ENCODE measurements at regions not wholly inside any gene's neighbourhood (a gene's known extent, or its start where the extent isn't known, plus 50 kb on each side); places are given as distances from the start of the nearest gene placed in this dataset.

GRCh38 chr10:123560301-123561140 lies 105.6 kb upstream of the GPR26 start:
- Histone ChIP-seq H3K4me1 (ENCODE audit: control insufficient read depth, extremely low read depth, insufficient read depth, low read length) (no peaks in the 10 kb centered on the region), H3K9ac (replicated peaks; ENCODE audit: extremely low read depth, insufficient read depth, low read length) (no peak overlapping the region), H2AFZ (ENCODE audit: low read depth, low read length) (no peak overlapping the region), H3K4me3 (replicated peaks in 1 of 3; ENCODE audit: insufficient read depth in 1 of 3, low read depth in 1 of 3, low read length in 3 of 3) (no peak overlapping the region), H3K27me3 (ENCODE audit: control insufficient read depth in 2 of 2, insufficient read depth in 2 of 2, low read length in 2 of 2) (no peaks in the 10 kb centered on the region), H3K27ac (ENCODE audit: insufficient read depth, low read depth, low read length) (no peak overlapping the region), H3K9me3 (replicated peaks; ENCODE audit: control insufficient read depth, insufficient read depth, low read length) (no peaks in the 10 kb centered on the region), H3K79me2 (ENCODE audit: control insufficient read depth, insufficient read depth, low read length) (no peaks in the 10 kb centered on the region), H4K20me1 (replicated peaks; ENCODE audit: control insufficient read depth, extremely low read depth, insufficient read depth, low read length) (no peaks in the 10 kb centered on the region), H3K9me1 (replicated peaks; ENCODE audit: control insufficient read depth, extremely low read depth, insufficient read depth, low read length) (no peaks in the 10 kb centered on the region), H3K4me2 (ENCODE audit: insufficient read depth, low read length) (no peak overlapping the region), H3K36me3 (ENCODE audit: control insufficient read depth in 2 of 2, extremely low read depth in 1 of 2, insufficient read depth in 2 of 2, low read length in 2 of 2) (no peaks in the 10 kb centered on the region)
- intact Hi-C loops (cut with micrococcal nuclease) (no loop called here), dilution Hi-C loops (cut with MboI; ENCODE audit: extremely low pct_ligation_motif_present, low sequenced_read_pairs) (no loop called here)
- TF ChIP-seq MYC (IDR thresholded peaks at IDR 0.05; ENCODE audit: low read depth, low read length): no peak
- TF ChIP-seq POLR2A (IDR thresholded peaks at IDR 0.05; ENCODE audit: low read depth, low read length): no peak
- no peak for TF ChIP-seq JUN (IDR thresholded peaks at IDR 0.05; ENCODE audit: borderline replicate concordance, insufficient read depth, insufficient read length, low read depth)
- TF ChIP-seq MAX (IDR thresholded peaks at IDR 0.05; ENCODE audit: insufficient read depth, insufficient read length): no peak
- TF ChIP-seq FOS (IDR thresholded peaks at IDR 0.05; ENCODE audit: borderline replicate concordance, insufficient read depth, low read length): no peak
- TF ChIP-seq EZH2 (IDR thresholded peaks at IDR 0.05; ENCODE audit: borderline replicate concordance, low read depth, low read length, severe bottlenecking): no peak
- no peak for TF ChIP-seq POLR2AphosphoS5 (IDR thresholded peaks at IDR 0.05; ENCODE audit: insufficient read depth, low read depth, low read length)
- TF ChIP-seq CTCF (IDR thresholded peaks at IDR 0.05; ENCODE audit: extremely low read depth in 1 of 2, insufficient read depth in 1 of 2, low read depth in 1 of 2, low read length in 2 of 2): no peak
- FAIRE-seq (no peak), DNase-seq (ENCODE audit: low read depth, low spot score) (no peak)
- CTCF ChIA-PET: interaction anchor here (0.6 to 1.3 kb wide), 3 partner anchors 427 to 517 kb away, joined by 4 to 5 read pairs (median 4); no protein-coding TSS in a partner anchor
- POLR2A ChIA-PET: no interaction called here
- no TSS peak for BruUV-seq (replicated peaks)
